Ascending aorta (tissue), 2 donors: ENCODE measurements at regions not wholly inside any gene's neighbourhood (a gene's known extent, or its start where the extent isn't known, plus 50 kb on each side); places are given as distances from the start of the nearest gene placed in this dataset.

Experiments used
- DNase-seq, 2 donors: peaks; one replicate each; pipeline ENCODE4 v3.0.0-alpha.2; 2019; ENCODE audit warnings: low spot score in 2 of 2
- H3K27ac ChIP-seq, 2 donors: fragments of 200-600 bp; sonication (generic); one replicate each; pipeline ENCODE4 v1.5.1; 2016 to 2017; ENCODE audit warnings: mild to moderate bottlenecking in 1 of 2
- H3K27me3 ChIP-seq: fragments of 200-600 bp; sonication (generic); one replicate; pipeline ENCODE4 v1.5.1; 2017
- H3K36me3 ChIP-seq, 2 donors: fragments of 200-600 bp; sonication (generic); one replicate each; pipeline ENCODE4 v1.5.1; 2016
- H3K4me1 ChIP-seq, 2 donors: fragments of 200-600 bp; sonication (generic); one replicate each; pipeline ENCODE4 v1.5.1; 2016 to 2017; ENCODE audit warnings: mild to moderate bottlenecking in 1 of 2
- H3K4me3 ChIP-seq, 2 donors: fragments of 200-600 bp; sonication (generic); one replicate each; pipeline ENCODE4 v1.5.1; 2016 to 2017; ENCODE audit warnings: mild to moderate bottlenecking in 1 of 2
- H3K9me3 ChIP-seq, 2 donors: fragments of 200-600 bp; sonication (generic); one replicate each; pipeline ENCODE4 v1.5.1; 2016
- intact Hi-C: fragments of 100-400 bp; cut with DNase I; formaldehyde crosslinking; loops from one replicate; pipeline ENCODE4 v1.15.1; 2023
- TF ChIP-seq, protein P1 (sequence below), 3 experiments: fragments of 200-600 bp in 2 of 3; fragments of 450-650 bp in 1 of 3; sonication (generic) in 2 of 3; IDR thresholded peaks; one replicate each; pipeline ENCODE4 v1.5.1; 2016 to 2019; ENCODE audit warnings: antibody characterized with exemption in 3 of 3, mild to moderate bottlenecking in 1 of 3, moderate library complexity in 1 of 3

DNA sequence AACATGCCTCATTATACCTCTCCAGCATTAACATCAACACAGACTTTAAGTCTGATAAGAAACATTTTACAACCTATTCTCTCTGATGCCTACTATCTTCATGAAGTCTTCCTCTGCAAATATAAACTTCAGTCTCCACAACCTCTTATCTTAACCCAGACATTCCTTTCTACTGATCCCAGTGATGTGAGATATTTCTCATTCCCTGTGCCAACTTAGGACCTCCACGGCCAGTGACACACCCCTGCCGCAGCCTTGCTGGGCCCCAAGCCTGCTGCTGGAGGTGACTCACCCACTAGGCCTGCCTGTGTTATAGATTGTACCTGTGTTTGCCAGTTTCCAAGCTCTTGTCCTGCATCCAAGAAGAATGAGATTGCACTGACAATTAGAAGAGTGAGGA, 734.5 kb upstream of the CADM2 start:
- H3K9me3 ChIP-seq: no peaks in the 10 kb centered on the region
- H3K4me1 ChIP-seq: no peaks in the 10 kb centered on the region
- DNase-seq: no peak
- TF ChIP-seq, protein P1, sequence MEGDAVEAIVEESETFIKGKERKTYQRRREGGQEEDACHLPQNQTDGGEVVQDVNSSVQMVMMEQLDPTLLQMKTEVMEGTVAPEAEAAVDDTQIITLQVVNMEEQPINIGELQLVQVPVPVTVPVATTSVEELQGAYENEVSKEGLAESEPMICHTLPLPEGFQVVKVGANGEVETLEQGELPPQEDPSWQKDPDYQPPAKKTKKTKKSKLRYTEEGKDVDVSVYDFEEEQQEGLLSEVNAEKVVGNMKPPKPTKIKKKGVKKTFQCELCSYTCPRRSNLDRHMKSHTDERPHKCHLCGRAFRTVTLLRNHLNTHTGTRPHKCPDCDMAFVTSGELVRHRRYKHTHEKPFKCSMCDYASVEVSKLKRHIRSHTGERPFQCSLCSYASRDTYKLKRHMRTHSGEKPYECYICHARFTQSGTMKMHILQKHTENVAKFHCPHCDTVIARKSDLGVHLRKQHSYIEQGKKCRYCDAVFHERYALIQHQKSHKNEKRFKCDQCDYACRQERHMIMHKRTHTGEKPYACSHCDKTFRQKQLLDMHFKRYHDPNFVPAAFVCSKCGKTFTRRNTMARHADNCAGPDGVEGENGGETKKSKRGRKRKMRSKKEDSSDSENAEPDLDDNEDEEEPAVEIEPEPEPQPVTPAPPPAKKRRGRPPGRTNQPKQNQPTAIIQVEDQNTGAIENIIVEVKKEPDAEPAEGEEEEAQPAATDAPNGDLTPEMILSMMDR (IDR thresholded peaks at IDR 0.05): no peak
- H3K27ac ChIP-seq: no peak overlapping the region
- H3K27me3 ChIP-seq: no peaks in the 10 kb centered on the region
- no peak overlapping the region for H3K4me3 ChIP-seq
- no peaks in the 10 kb centered on the region for H3K36me3 ChIP-seq
- intact Hi-C loops: no loop called here

DNA sequence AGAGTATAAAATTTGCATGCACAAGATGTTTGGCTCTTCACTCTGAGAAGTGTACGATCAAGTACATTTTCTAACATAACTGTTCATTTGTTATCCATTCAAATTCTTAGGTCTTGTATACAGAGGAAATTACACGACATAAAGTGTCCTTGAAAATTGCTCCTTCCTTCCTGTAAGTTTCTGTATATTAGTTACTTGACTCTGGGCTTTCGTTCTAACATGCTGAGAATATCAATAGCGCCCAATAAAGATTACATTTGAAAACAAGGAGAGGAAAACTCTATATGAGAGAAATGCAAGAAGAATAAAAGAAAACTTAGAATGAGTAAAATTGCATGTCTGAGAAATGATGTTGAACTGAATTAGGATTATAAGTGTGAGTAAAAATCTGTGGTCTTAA, 722.5 kb upstream of the CADM2 start:
- Histone ChIP-seq H3K4me1 (no peaks in the 10 kb centered on the region), H3K36me3 (no peaks in the 10 kb centered on the region), H3K27ac (no peak overlapping the region), H3K9me3 (peaks cover 0 to 5% of the 10 kb centered on the region in 2 donors), H3K4me3 (no peak overlapping the region), H3K27me3 (no peaks in the 10 kb centered on the region)
- intact Hi-C loops: no loop called here
- TF ChIP-seq, protein P1 (IDR thresholded peaks at IDR 0.05): no peak
- DNase-seq: no peak

DNA sequence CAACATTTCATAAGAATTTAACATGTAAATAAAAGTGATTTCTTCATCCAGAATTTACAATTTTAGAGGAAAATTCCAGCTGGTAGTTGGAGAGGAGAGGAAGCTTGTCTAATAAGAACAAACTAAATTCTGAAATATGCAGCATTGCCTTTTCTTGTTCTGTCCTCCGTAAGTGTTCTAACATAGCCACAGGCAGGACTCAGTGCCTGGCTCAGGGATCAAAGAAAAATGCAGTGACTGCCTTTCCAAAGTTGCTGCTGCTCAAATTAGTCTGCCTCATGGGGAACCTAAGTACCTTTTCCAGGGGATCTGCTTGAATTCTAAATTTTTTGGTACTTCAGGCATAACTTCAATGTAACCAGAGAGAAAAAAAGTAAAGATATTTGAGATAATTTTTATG, 713.0 kb upstream of the CADM2 start:
- Histone ChIP-seq H3K27me3 (no peaks in the 10 kb centered on the region), H3K27ac (no peak overlapping the region), H3K4me1 (no peaks in the 10 kb centered on the region), H3K4me3 (no peak overlapping the region), H3K36me3 (no peaks in the 10 kb centered on the region), H3K9me3 (peaks cover 0 to 8% of the 10 kb centered on the region in 2 donors)
- no peak for DNase-seq
- intact Hi-C loops: no loop called here
- TF ChIP-seq, protein P1 (IDR thresholded peaks at IDR 0.05): no peak

DNA sequence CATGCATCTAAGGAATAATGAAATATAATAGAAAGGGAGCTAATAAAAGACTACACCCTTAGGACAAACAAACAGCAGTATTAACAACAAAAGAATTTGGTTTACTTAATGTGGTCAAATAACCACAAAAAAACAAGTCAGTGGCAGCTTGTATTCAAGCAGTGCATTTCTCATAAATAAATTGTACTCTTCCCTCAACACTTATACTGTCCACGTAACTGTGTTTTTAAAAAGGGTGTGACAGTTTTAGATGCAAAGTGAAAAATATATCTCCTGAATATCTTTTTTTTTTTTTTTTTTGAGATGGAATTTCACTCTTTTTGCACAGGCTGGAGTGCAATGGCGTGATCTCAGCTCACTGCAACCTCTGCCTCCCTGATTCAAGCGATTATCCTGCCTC, 698.2 kb upstream of the CADM2 start:
- no peak overlapping the region for H3K27ac ChIP-seq
- DNase-seq: no peak
- intact Hi-C loops: no loop called here
- H3K27me3 ChIP-seq: no peaks in the 10 kb centered on the region
- H3K4me1 ChIP-seq: no peaks in the 10 kb centered on the region
- TF ChIP-seq, protein P1 (IDR thresholded peaks at IDR 0.05): no peak
- no peaks in the 10 kb centered on the region for H3K9me3 ChIP-seq
- H3K4me3 ChIP-seq: no peak overlapping the region
- no peaks in the 10 kb centered on the region for H3K36me3 ChIP-seq

DNA sequence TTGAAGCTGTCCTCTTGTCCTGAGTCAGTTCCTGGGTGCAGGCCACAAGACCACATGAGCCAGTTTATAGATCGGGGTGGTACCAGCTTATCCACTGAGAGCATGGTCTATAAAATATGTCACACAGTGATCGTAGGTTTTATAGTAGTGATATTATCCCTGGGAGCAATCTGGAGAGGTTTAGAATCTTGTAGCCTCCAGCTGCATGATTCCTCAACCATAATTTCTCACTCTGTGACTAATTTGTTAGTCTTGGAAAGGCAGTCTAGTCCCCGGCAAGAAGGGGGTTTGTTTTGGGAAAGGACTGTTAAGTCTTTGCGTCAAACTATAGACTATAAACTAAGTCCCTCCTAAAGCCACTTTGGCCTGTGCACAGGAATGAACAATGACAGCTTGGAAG, 693.0 kb upstream of the CADM2 start:
- DNase-seq: no peak
- TF ChIP-seq, protein P1 (IDR thresholded peaks at IDR 0.05): no peak

DNA sequence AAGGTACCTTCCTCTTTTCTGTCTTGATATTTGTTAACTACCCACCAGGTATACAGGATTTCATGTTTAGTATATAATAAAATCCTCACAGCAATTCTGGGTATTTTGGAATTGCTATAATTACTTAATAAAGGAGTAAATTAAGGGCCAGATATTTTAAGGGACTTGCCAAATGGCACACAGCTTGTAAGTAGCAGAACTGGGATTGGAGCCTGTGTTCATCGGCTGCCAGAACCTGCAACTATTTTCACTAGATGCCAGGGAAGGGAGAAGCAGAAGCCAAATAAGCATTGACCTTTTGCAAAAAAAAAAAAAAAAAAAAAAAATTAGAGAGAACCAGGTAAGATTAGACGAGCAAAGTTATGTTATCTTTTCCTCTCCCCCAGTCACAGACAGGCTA, 683.3 kb upstream of the CADM2 start:
- H3K36me3 ChIP-seq: no peaks in the 10 kb centered on the region
- TF ChIP-seq, protein P1 (IDR thresholded peaks at IDR 0.05): no peak
- DNase-seq: no peak
- no peaks in the 10 kb centered on the region for H3K9me3 ChIP-seq
- H3K4me1 ChIP-seq: no peaks in the 10 kb centered on the region
- intact Hi-C loops: no loop called here
- H3K4me3 ChIP-seq: no peak overlapping the region
- H3K27ac ChIP-seq: no peak overlapping the region
- no peaks in the 10 kb centered on the region for H3K27me3 ChIP-seq

More for the DNA sequence above, 693.0 kb upstream of the CADM2 start:
- intact Hi-C loops: no loop called here
- Histone ChIP-seq H3K27me3 (no peaks in the 10 kb centered on the region), H3K9me3 (no peaks in the 10 kb centered on the region), H3K4me1 (no peaks in the 10 kb centered on the region), H3K36me3 (no peaks in the 10 kb centered on the region), H3K4me3 (no peak overlapping the region), H3K27ac (no peak overlapping the region)
